ENCODE measurements at regions not wholly inside any gene's neighbourhood (a gene's known extent, or its start where the extent isn't known, plus 50 kb on each side); places are given as distances from the start of the nearest gene placed in this dataset.

DNA sequence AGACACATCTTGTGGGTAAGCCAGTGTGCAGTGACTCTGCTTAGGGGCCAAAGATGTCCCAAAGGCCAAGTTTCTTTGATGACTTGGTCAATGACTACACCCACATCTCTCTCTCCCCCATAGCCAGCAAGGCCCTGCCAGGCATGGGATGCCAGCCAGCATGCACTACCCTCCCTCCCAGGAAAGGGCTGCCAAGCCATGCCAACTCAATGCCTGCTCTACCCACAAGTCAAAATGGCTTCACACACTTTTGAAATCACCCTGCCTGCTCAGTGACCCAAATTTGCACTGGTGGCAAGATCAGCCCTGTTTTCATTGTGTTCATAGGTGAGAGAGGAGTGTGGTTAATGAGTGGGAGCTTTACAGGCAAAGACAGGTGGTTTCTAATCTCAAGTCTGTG lies 112.5 kb downstream of the MATN1 start:
- TF ChIP-seq POLR2A (IDR thresholded peaks at IDR 0.05; ENCODE audit: low read length) (no peak), GATA1 (IDR thresholded peaks at IDR 0.05; ENCODE audit: low read depth, low read length) (no peak)

Measured in erythroblast (primary cell).